NCI-H2029 (cell line): ENCODE measurements at regions not wholly inside any gene's neighbourhood (a gene's known extent, or its start where the extent isn't known, plus 50 kb on each side); places are given as distances from the start of the nearest gene placed in this dataset.

Source experiments
- DNase-seq: peaks from one replicate; lab custom pipeline; 2025; lab: John Stamatoyannopoulos, UW

DNA sequence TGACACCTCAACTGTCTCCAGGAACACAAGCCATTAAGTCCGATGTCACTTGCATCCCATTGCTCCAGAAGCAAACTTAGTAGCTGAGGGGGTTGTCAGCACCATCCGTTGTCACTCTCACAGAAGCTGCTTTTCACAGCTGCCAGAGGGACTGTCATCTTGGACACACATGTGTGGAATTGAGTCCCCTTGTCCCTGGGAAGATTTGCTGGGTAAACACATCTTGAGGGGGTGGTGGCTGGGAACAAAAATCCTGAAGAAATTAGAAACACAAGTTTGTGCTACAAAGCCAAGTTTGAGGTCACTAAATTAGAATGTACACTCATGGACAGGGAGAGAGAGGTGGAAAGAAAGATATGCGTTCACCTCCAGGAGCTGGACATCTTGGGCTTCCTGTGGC is 55.2 kb upstream of the ADRA1B start:
- DNase-seq, result no peak

GRCh38 chr5:159864885-159865691 is 51.2 kb upstream of the ADRA1B start:
- no peak for DNase-seq

DNA sequence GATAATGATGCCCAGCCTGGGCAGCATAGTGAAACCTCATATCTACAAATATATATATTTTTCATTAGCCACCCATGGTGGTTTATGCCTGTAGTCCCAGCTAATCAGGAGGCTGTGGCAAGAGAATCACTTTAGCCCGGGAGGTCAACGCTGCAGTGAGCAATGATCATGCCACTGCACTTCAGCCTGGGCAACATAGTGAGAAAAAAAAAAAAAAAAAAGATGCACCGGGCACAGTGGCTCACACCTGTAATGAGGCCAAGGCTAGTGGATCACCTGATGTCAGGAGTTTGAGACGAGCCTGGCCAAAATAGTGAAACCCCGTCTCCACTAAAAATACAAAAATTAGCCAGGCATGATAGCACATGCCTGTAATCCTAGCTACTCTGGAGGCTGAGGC is 50.2 kb upstream of the ADRA1B start:
- DNase-seq, result no peak
